HEK293T (cell line): ENCODE measurements at regions not wholly inside any gene's neighbourhood (a gene's known extent, or its start where the extent isn't known, plus 50 kb on each side); places are given as distances from the start of the nearest gene placed in this dataset.
A peak's percentile ranks its signal among the peaks of the same experiment; 100 is the strongest.

Source experiments
- CTCF ChIA-PET: fragments of 350-600 bp; formaldehyde crosslinking; extraction: SDS; loops from one replicate; lab custom pipeline; 2021; ENCODE audit warnings: antibody characterized with exemption, inconsistent platforms; lab: Yijun Ruan, JAX
- POLR2A ChIA-PET: fragments of 350-600 bp; formaldehyde crosslinking; extraction: SDS; loops from one replicate; lab custom pipeline; 2020; ENCODE audit warnings: antibody characterized with exemption, inconsistent platforms; lab: Yijun Ruan, JAX
- DNase-seq: peaks from one replicate; pipeline ENCODE4 v3.0.0; 2012; ENCODE audit warnings: mixed read lengths; ENCODE audit errors: extremely low spot score
- ARNT ChIP-seq: fragments of 450-650 bp; IDR thresholded peaks from 2 replicates; pipeline ENCODE4 v1.6.1; 2017; ENCODE audit warnings: mild to moderate bottlenecking
- BHLHE40 ChIP-seq: fragments of 450-650 bp; IDR thresholded peaks from 2 replicates; pipeline ENCODE4 v1.6.1; 2016; ENCODE audit warnings: mild to moderate bottlenecking, moderate library complexity, borderline replicate concordance
- CTBP1 ChIP-seq: fragments of 450-650 bp; IDR thresholded peaks from 2 replicates; pipeline ENCODE4 v1.6.1; 2016; ENCODE audit warnings: borderline replicate concordance
- ELF4 ChIP-seq: fragments of 450-650 bp; IDR thresholded peaks from 2 replicates; pipeline ENCODE4 v1.6.1; 2017; ENCODE audit warnings: antibody characterized with exemption
- FOXA1 ChIP-seq: fragments of 450-650 bp; IDR thresholded peaks from 2 replicates; pipeline ENCODE4 v1.6.1; 2016; ENCODE audit warnings: mild to moderate bottlenecking
- FOXK2 ChIP-seq: fragments of 450-650 bp; IDR thresholded peaks from 2 replicates; pipeline ENCODE4 v1.6.1; 2016; ENCODE audit warnings: mild to moderate bottlenecking
- FOXM1 ChIP-seq: fragments of 450-650 bp; IDR thresholded peaks from 2 replicates; pipeline ENCODE4 v1.6.1; 2017; ENCODE audit warnings: mild to moderate bottlenecking, borderline replicate concordance
- HDGF ChIP-seq: fragments of 450-650 bp; IDR thresholded peaks from 2 replicates; pipeline ENCODE4 v1.6.1; 2017; ENCODE audit warnings: antibody characterized with exemption, borderline replicate concordance
- L3MBTL2 ChIP-seq: fragments of 450-650 bp; conservative IDR thresholded peaks from 2 replicates; pipeline ENCODE4 v1.6.1; 2016; ENCODE audit warnings: mild to moderate bottlenecking
- LEF1 ChIP-seq: fragments of 450-650 bp; IDR thresholded peaks from 2 replicates; pipeline ENCODE4 v1.6.1; 2017; ENCODE audit warnings: mild to moderate bottlenecking, borderline replicate concordance
- NFRKB ChIP-seq: fragments of 450-650 bp; IDR thresholded peaks from 2 replicates; pipeline ENCODE4 v1.6.1; 2016; ENCODE audit warnings: mild to moderate bottlenecking, moderate library complexity
- SP1 ChIP-seq: fragments of 450-650 bp; IDR thresholded peaks from 2 replicates; pipeline ENCODE4 v1.6.1; 2017
- TARDBP ChIP-seq: fragments of 450-650 bp; IDR thresholded peaks from 2 replicates; pipeline ENCODE4 v1.6.1; 2016
- ZNF384 ChIP-seq: fragments of 450-650 bp; IDR thresholded peaks from 2 replicates; pipeline ENCODE4 v1.6.1; 2016
- TF ChIP-seq, protein P1 (sequence below): fragments of 450-650 bp; IDR thresholded peaks from 2 replicates; pipeline ENCODE4 v1.6.1; 2016

- no peak for DNase-seq
- ChIA-PET POLR2A (no interaction called here), CTCF (no interaction called here)
- TF ChIP-seq BHLHE40, result no peak
- no peak for TF ChIP-seq TARDBP
- TF ChIP-seq HDGF, result no peak
- TF ChIP-seq, protein P1, sequence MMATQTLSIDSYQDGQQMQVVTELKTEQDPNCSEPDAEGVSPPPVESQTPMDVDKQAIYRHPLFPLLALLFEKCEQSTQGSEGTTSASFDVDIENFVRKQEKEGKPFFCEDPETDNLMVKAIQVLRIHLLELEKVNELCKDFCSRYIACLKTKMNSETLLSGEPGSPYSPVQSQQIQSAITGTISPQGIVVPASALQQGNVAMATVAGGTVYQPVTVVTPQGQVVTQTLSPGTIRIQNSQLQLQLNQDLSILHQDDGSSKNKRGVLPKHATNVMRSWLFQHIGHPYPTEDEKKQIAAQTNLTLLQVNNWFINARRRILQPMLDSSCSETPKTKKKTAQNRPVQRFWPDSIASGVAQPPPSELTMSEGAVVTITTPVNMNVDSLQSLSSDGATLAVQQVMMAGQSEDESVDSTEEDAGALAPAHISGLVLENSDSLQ, result no peak
- no peak for TF ChIP-seq LEF1
Measured at GRCh38 chr14:71591929-71592328, 340.3 kb upstream of the RGS6 start.

DNA sequence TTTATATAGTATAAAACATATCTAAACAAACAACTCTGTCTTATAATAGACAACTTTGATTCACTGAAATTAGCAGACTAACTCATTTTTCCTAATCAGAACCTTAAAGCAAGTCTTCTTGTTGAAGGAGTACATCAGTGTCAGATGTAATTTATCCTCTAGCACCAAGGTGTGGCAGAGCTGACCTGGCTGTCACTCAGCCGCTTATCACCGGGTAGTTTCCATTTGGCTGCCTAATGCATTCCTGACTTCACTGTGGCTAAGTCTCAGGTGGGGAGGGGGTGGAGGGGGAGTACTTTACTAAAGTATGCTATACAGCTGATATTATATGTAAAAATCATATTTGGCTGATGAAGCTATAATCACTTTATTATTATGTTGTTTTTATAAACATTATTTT, 339.9 kb upstream of the RGS6 start:
- TF ChIP-seq, protein P1, result peak; percentile 85
- no peak for TF ChIP-seq TARDBP
- DNase-seq, result no peak
- POLR2A ChIA-PET, result no interaction called here
- CTCF ChIA-PET, result interaction anchor here (0.6 kb wide), 1 partner anchor 65 kb away, joined by 5 read pairs; no protein-coding TSS in a partner anchor

GRCh38 chr14:71593966-71594365, 338.3 kb upstream of the RGS6 start:
- POLR2A ChIA-PET, result no interaction called here
- TF ChIP-seq NFRKB (no peak), SP1 (no peak)
- TF ChIP-seq, protein P1, result no peak

DNA sequence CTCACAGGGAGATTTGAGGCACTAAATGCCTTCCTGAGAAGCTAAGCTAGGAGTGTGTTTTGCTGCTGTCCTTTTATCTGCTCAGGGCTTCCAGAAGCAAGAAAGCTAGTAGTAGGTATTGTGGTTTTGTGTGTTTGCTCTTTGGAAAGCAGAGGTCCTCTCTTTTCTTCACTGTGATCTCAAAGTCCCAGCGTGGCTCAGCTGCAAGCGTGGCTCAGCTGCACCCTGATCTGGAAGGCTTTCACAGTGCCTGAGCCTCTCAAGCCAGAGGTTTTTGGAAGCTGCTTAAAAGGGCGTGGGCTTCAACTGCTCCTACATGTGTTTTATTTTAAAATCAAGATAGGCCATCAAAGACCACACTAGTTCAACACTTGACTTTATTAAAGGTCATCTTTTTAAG, 337.4 kb upstream of the RGS6 start:
- CTCF ChIA-PET, result no interaction called here
- DNase-seq, result no peak

More at GRCh38 chr14:71593966-71594365, 338.3 kb upstream of the RGS6 start:
- CTCF ChIA-PET, result interaction anchor here (0.5 kb wide), 1 partner anchor 20 kb away, joined by 5 read pairs; no protein-coding TSS in a partner anchor
- no peak for DNase-seq

DNA sequence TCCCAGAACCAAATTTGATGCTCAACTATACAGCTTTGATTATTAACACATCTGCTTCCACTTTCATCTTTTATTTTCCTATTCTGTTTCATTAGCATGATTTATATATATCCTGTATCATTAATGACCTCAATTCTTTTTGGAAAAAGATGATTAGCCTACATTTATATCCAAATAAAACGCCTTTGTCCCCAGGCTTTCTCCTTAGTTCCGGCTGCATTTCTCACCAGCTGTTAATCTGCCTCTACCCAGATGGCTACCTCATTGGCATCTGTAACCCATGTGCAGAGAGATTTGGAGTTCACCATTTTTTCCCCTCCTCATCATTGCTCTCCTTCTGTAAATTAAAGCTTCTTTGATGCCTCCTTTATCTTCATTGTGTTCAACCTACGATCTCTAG, 336.8 kb upstream of the RGS6 start:
- POLR2A ChIA-PET, result no interaction called here
- no peak for DNase-seq
- TF ChIP-seq FOXM1 (no peak), CTBP1 (no peak), NFRKB (no peak), ELF4 (no peak), ZNF384 (no peak), FOXA1 (no peak), LEF1 (no peak), FOXK2 (no peak)
- TF ChIP-seq, protein P1, result no peak
- CTCF ChIA-PET, result no interaction called here

More for the DNA sequence above, 337.4 kb upstream of the RGS6 start:
- POLR2A ChIA-PET, result no interaction called here
- TF ChIP-seq CTBP1 (no peak), ZNF384 (no peak), NFRKB (no peak), HDGF (no peak), LEF1 (no peak), ARNT (no peak), SP1 (no peak), BHLHE40 (no peak), FOXA1 (no peak), L3MBTL2 (no peak)

DNA sequence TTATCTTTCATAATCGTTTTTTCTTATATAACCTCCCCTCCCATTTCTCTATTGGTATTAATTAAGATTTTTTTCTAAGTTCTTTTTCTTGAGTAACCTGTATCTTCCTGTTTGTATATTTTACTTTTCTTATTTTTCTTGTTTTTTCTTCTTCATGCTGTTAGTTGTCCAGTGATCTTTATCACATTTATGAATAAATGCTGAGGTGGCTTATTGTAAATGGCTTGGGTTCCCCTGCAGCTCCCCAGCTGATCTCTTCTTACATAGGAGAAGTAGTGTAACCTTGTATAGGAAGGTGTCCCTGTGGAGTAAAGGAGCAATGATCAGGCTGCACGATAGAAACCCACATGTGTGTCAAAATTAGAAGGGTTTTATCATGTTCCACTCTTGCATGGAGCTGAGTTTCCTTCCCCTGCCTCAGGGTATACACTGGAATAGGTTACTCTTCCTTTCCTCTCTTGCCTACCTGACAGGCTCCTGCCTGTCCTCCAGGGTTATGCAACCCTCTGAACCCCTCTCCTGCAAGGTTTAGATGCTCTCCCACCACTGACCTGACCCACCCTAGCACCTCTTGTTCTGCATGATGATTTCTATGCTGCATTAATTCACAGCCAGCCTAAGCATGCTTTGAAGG, 334.8 kb upstream of the RGS6 start:
- no peak for DNase-seq
- ChIA-PET POLR2A (no interaction called here), CTCF (no interaction called here)
- TF ChIP-seq NFRKB (no peak), FOXM1 (no peak), HDGF (no peak), L3MBTL2 (no peak), CTBP1 (no peak), FOXK2 (no peak), ELF4 (no peak), LEF1 (no peak)
- TF ChIP-seq, protein P1, result no peak
